WTC11 (cell line): ENCODE measurements at regions not wholly inside any gene's neighbourhood (a gene's known extent, or its start where the extent isn't known, plus 50 kb on each side); places are given as distances from the start of the nearest gene placed in this dataset.

Experiments used
- ATAC-seq: fragments of 200-7000 bp; cut with Tn5 transposase; 2 replicates; pipeline ENCODE4 v1.10.0; 2021; ENCODE audit warnings: mild to moderate bottlenecking, moderate library complexity
- CTCF ChIA-PET: fragments of 300-600 bp; sonication (Branson Sonifier 250); formaldehyde crosslinking; loops from one replicate; lab custom pipeline; 2021; ENCODE audit warnings: antibody characterized with exemption; lab: Charles Lee
- POLR2A ChIA-PET: fragments of 350-600 bp; sonication (Branson Sonifier 250); formaldehyde crosslinking; loops from one replicate; lab custom pipeline; 2021; ENCODE audit warnings: antibody characterized with exemption; lab: Charles Lee
- DNase-seq: peaks from one replicate; pipeline ENCODE4 v3.0.0; 2021; ENCODE audit warnings: low spot score
- H3K27ac Mint-ChIP-seq: 2 replicates; pipeline ENCODE4 v1.8.0; 2021; ENCODE audit warnings: mixed read lengths
- H3K27me3 Mint-ChIP-seq: 2 replicates; pipeline ENCODE4 v1.8.0; 2021; ENCODE audit warnings: low read depth, mild to moderate bottlenecking, moderate library complexity, mixed read lengths
- H3K36me3 Mint-ChIP-seq: 2 replicates; pipeline ENCODE4 v1.8.0; 2021; ENCODE audit warnings: mixed read lengths
- H3K4me1 Mint-ChIP-seq: 2 replicates; pipeline ENCODE4 v1.8.0; 2022; ENCODE audit warnings: mixed read lengths
- H3K4me3 Mint-ChIP-seq: 2 replicates; pipeline ENCODE4 v1.8.0; 2021; ENCODE audit warnings: mild to moderate bottlenecking, moderate library complexity, mixed read lengths
- H3K9me3 Mint-ChIP-seq: 2 replicates; pipeline ENCODE4 v1.8.0; 2021; ENCODE audit warnings: mixed read lengths
- ATF3 ChIP-seq: sonication (generic); formaldehyde crosslinking; conservative IDR thresholded peaks from 2 replicates; pipeline ENCODE4 v1.8.1; 2022; ENCODE audit warnings: mild to moderate bottlenecking, missing genetic modification reagents
- ATF6 ChIP-seq: sonication (generic); formaldehyde crosslinking; IDR thresholded peaks from 2 replicates; pipeline ENCODE4 v1.8.1; 2023; ENCODE audit warnings: mild to moderate bottlenecking, missing genetic modification reagents
- CBFB ChIP-seq: sonication (generic); formaldehyde crosslinking; IDR thresholded peaks from 2 replicates; pipeline ENCODE4 v1.8.1; 2022; ENCODE audit warnings: mild to moderate bottlenecking, low read depth, missing genetic modification reagents
- ELF4 ChIP-seq: sonication (generic); formaldehyde crosslinking; IDR thresholded peaks from 2 replicates; pipeline ENCODE4 v1.8.1; 2022; ENCODE audit warnings: low read depth, mild to moderate bottlenecking, moderate library complexity, missing genetic modification reagents
- EMX1 ChIP-seq: fragments of 250-450 bp; sonication (Bioruptor Pico); IDR thresholded peaks from 2 replicates; pipeline ENCODE4 v1.8.0; 2021; ENCODE audit warnings: mild to moderate bottlenecking
- ERG ChIP-seq: fragments of 250-450 bp; sonication (Bioruptor Pico); IDR thresholded peaks from 2 replicates; pipeline ENCODE4 v1.8.0; 2021; ENCODE audit warnings: mild to moderate bottlenecking
- ETV6 ChIP-seq: sonication (generic); formaldehyde crosslinking; IDR thresholded peaks from 2 replicates; pipeline ENCODE4 v1.8.1; 2022; ENCODE audit warnings: mild to moderate bottlenecking, missing genetic modification reagents
- FOXJ3 ChIP-seq: sonication (generic); formaldehyde crosslinking; IDR thresholded peaks from 2 replicates; pipeline ENCODE4 v1.9.0; 2021; ENCODE audit warnings: missing genetic modification reagents, mild to moderate bottlenecking, borderline replicate concordance
- FOXP4 ChIP-seq: sonication (generic); formaldehyde crosslinking; IDR thresholded peaks from 2 replicates; pipeline ENCODE4 v1.8.0; 2022; ENCODE audit warnings: mild to moderate bottlenecking, missing genetic modification reagents
- HMGXB4 ChIP-seq: sonication (generic); formaldehyde crosslinking; IDR thresholded peaks from 2 replicates; pipeline ENCODE4 v1.8.1; 2023; ENCODE audit warnings: mild to moderate bottlenecking, moderate library complexity, missing genetic modification reagents
- IRF2 ChIP-seq: sonication (generic); formaldehyde crosslinking; IDR thresholded peaks from 2 replicates; pipeline ENCODE4 v1.8.0; 2022; ENCODE audit warnings: low read depth, missing genetic modification reagents, borderline replicate concordance
- NFYB ChIP-seq: sonication (generic); formaldehyde crosslinking; conservative IDR thresholded peaks from 2 replicates; pipeline ENCODE4 v1.8.0; 2022; ENCODE audit warnings: low read depth, missing genetic modification reagents
- NR2C2 ChIP-seq: sonication (generic); formaldehyde crosslinking; IDR thresholded peaks from 2 replicates; pipeline ENCODE4 v1.8.0; 2022; ENCODE audit warnings: mild to moderate bottlenecking, missing genetic modification reagents
- OVOL2 ChIP-seq: fragments of 250-450 bp; sonication (Bioruptor Pico); IDR thresholded peaks from 2 replicates; pipeline ENCODE4 v1.9.0; 2021; ENCODE audit warnings: mild to moderate bottlenecking, borderline replicate concordance
- SMAD3 ChIP-seq: sonication (generic); formaldehyde crosslinking; IDR thresholded peaks from 2 replicates; pipeline ENCODE4 v1.8.0; 2022; ENCODE audit warnings: missing genetic modification reagents, mild to moderate bottlenecking, borderline replicate concordance
- SOX15 ChIP-seq: fragments of 250-450 bp; sonication (Bioruptor Pico); IDR thresholded peaks from 2 replicates; pipeline ENCODE4 v1.9.0; 2021; ENCODE audit warnings: mild to moderate bottlenecking
- TP53 ChIP-seq: sonication (generic); formaldehyde crosslinking; IDR thresholded peaks from 2 replicates; pipeline ENCODE4 v1.8.1; 2023; ENCODE audit warnings: mild to moderate bottlenecking, missing genetic modification reagents
- ZNF121 ChIP-seq: sonication (generic); formaldehyde crosslinking; IDR thresholded peaks from 2 replicates; pipeline ENCODE4 v1.8.0; 2023; ENCODE audit warnings: missing genetic modification reagents
- ZNF512 ChIP-seq: sonication (generic); formaldehyde crosslinking; IDR thresholded peaks from 2 replicates; pipeline ENCODE4 v1.8.1; 2022; ENCODE audit warnings: missing genetic modification reagents, borderline replicate concordance
- ZNF671 ChIP-seq: fragments of 250-450 bp; sonication (Bioruptor Pico); IDR thresholded peaks from 2 replicates; pipeline ENCODE4 v1.8.0; 2021; ENCODE audit warnings: mild to moderate bottlenecking
- TF ChIP-seq, protein P1 (sequence below): fragments of 200-600 bp; IDR thresholded peaks from 2 replicates; pipeline ENCODE4 v1.8.0; 2022; ENCODE audit warnings: antibody characterized with exemption
- TF ChIP-seq, protein P2 (sequence below): sonication (generic); formaldehyde crosslinking; IDR thresholded peaks from 2 replicates; pipeline ENCODE4 v1.8.1; 2023; ENCODE audit warnings: mild to moderate bottlenecking, missing genetic modification reagents, moderate library complexity
- TF ChIP-seq, protein P3 (sequence below): sonication (generic); formaldehyde crosslinking; IDR thresholded peaks from 2 replicates; pipeline ENCODE4 v1.8.1; 2022; ENCODE audit warnings: low read depth, missing genetic modification reagents, borderline replicate concordance

DNA sequence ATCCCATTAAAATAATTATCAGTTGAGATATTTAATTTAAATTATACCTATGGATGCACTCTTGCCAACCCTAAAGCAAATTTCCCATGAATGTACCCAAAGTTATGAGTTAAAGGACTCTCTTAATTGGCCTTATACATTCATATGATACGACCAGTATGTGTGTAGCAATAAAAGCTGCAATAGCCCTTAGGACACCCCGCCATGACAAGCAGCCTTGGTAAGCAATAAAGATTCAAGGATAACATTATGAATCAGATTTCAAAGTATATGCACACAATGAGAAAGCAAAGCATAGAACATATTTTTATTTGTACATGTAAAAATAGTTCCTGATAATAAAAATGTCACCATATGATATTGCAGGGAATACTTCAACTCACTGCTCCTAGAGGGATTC lies 1699.3 kb upstream of the CDH9 start:
- ChIA-PET POLR2A (no interaction called here), CTCF (no interaction called here)
- Mint-ChIP-seq H3K4me3 (no peak overlapping the region), H3K9me3 (0 out of 2 replicates have a peak, but pooled peaks cover 4% of the 10 kb centered on the region), H3K27ac (no peak overlapping the region), H3K36me3 (no peaks in the 10 kb centered on the region), H3K4me1 (peaks cover 11% of the 10 kb centered on the region), H3K27me3 (no peaks in the 10 kb centered on the region)
- TF ChIP-seq IRF2 (no peak), SOX15 (no peak), ATF3 (no peak), NR2C2 (CRISPR knock-in tag) (no peak), FOXP4 (CRISPR knock-in tag) (no peak), SMAD3 (no peak), HMGXB4 (CRISPR knock-in tag) (no peak), NFYB (no peak), ZNF671 (no peak), ERG (no peak), ZNF121 (CRISPR knock-in tag) (no peak), EMX1 (no peak), ETV6 (no peak), ATF6 (CRISPR knock-in tag) (no peak)
- TF ChIP-seq, protein P1, sequence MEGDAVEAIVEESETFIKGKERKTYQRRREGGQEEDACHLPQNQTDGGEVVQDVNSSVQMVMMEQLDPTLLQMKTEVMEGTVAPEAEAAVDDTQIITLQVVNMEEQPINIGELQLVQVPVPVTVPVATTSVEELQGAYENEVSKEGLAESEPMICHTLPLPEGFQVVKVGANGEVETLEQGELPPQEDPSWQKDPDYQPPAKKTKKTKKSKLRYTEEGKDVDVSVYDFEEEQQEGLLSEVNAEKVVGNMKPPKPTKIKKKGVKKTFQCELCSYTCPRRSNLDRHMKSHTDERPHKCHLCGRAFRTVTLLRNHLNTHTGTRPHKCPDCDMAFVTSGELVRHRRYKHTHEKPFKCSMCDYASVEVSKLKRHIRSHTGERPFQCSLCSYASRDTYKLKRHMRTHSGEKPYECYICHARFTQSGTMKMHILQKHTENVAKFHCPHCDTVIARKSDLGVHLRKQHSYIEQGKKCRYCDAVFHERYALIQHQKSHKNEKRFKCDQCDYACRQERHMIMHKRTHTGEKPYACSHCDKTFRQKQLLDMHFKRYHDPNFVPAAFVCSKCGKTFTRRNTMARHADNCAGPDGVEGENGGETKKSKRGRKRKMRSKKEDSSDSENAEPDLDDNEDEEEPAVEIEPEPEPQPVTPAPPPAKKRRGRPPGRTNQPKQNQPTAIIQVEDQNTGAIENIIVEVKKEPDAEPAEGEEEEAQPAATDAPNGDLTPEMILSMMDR, result no peak
- ATAC-seq (no peak), DNase-seq (no peak)

DNA sequence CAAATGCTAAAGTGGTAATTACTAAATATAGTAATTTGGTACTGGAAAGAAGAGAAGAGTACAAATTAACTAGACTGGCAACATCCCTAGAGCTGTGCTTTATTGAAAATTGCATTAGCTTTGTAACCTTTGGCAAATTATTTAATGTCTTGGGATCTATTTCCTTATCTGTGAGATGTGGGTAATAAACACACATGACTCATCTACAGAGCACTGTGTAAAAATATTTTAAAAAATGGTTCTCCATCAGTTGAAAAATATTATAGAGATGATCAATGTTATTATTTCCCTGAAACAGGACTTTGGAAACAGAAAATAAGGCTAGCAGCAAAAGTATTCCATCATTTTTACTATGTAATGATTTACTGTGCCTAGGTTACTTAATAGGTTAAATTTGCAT lies 1698.8 kb upstream of the CDH9 start:
- no peak overlapping the region for H3K4me3 Mint-ChIP-seq
- H3K27me3 Mint-ChIP-seq, result no peaks in the 10 kb centered on the region
- 0 out of 2 replicates have a peak, but pooled peaks cover 4% of the 10 kb centered on the region for H3K9me3 Mint-ChIP-seq
- no peaks in the 10 kb centered on the region for H3K36me3 Mint-ChIP-seq
- H3K4me1 Mint-ChIP-seq, result peaks cover 11% of the 10 kb centered on the region
- ChIA-PET CTCF (no interaction called here), POLR2A (no interaction called here)
- no peak for ATAC-seq
- H3K27ac Mint-ChIP-seq, result no peak overlapping the region
- DNase-seq, result no peak
- TF ChIP-seq, protein P2, sequence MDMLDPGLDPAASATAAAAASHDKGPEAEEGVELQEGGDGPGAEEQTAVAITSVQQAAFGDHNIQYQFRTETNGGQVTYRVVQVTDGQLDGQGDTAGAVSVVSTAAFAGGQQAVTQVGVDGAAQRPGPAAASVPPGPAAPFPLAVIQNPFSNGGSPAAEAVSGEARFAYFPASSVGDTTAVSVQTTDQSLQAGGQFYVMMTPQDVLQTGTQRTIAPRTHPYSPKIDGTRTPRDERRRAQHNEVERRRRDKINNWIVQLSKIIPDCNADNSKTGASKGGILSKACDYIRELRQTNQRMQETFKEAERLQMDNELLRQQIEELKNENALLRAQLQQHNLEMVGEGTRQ (CRISPR knock-in tag), result no peak
- TF ChIP-seq TP53 (CRISPR knock-in tag) (no peak), NFYB (no peak), NR2C2 (CRISPR knock-in tag) (no peak), ELF4 (CRISPR knock-in tag) (no peak), OVOL2 (CRISPR knock-in tag) (no peak), ZNF512 (CRISPR knock-in tag) (no peak), FOXJ3 (CRISPR knock-in tag) (no peak), CBFB (CRISPR knock-in tag) (no peak)
- TF ChIP-seq, protein P3, sequence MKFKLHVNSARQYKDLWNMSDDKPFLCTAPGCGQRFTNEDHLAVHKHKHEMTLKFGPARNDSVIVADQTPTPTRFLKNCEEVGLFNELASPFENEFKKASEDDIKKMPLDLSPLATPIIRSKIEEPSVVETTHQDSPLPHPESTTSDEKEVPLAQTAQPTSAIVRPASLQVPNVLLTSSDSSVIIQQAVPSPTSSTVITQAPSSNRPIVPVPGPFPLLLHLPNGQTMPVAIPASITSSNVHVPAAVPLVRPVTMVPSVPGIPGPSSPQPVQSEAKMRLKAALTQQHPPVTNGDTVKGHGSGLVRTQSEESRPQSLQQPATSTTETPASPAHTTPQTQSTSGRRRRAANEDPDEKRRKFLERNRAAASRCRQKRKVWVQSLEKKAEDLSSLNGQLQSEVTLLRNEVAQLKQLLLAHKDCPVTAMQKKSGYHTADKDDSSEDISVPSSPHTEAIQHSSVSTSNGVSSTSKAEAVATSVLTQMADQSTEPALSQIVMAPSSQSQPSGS, result no peak
